HG02885 (cell line): ENCODE measurements at regions not wholly inside any gene's neighbourhood (a gene's known extent, or its start where the extent isn't known, plus 50 kb on each side); places are given as distances from the start of the nearest gene placed in this dataset.

Experiments
- ATAC-seq: cut with Tn5 transposase; IDR thresholded peaks from one replicate; pipeline ENCODE4 v1.9.1; 2021; ENCODE audit warnings: mild to moderate bottlenecking; ENCODE audit not compliant: unreplicated experiment, poor library complexity

GRCh38 chr6:104134876-104135275, 724.8 kb downstream of the HACE1 start:
- no peak for ATAC-seq

- ATAC-seq = no peak
Observed at GRCh38 chr6:104130343-104130742, 729.4 kb downstream of the HACE1 start.

GRCh38 chr6:104126315-104127005, 733.3 kb downstream of the HACE1 start:
- ATAC-seq = no peak

- ATAC-seq = no peak
Observed at GRCh38 chr6:104123227-104123626, 736.5 kb downstream of the HACE1 start.

GRCh38 chr6:104118274-104118673, 741.4 kb downstream of the HACE1 start:
- no peak for ATAC-seq

GRCh38 chr6:104109806-104110205, 749.9 kb downstream of the HACE1 start:
- no peak for ATAC-seq

- ATAC-seq = no peak
Observed at GRCh38 chr6:104108634-104109033, 751.1 kb downstream of the HACE1 start.

GRCh38 chr6:104095661-104096416, 763.9 kb downstream of the HACE1 start:
- no peak for ATAC-seq

- no peak for ATAC-seq
Observed at GRCh38 chr6:104087765-104088164, 772.0 kb downstream of the HACE1 start.

- ATAC-seq = no peak
Observed at GRCh38 chr6:104068281-104068680, 791.4 kb downstream of the HACE1 start.

- no peak for ATAC-seq
Observed at GRCh38 chr6:104064876-104065275, 794.8 kb downstream of the HACE1 start.

- no peak for ATAC-seq
Observed at GRCh38 chr6:104050455-104050854, 809.3 kb downstream of the HACE1 start.

GRCh38 chr6:104046426-104046825, 813.3 kb downstream of the HACE1 start:
- no peak for ATAC-seq

- ATAC-seq = no peak
Observed at GRCh38 chr6:104031346-104031745, 828.4 kb downstream of the HACE1 start.

- no peak for ATAC-seq
Observed at GRCh38 chr6:104022126-104022525, 837.6 kb downstream of the HACE1 start.

- no peak for ATAC-seq
Observed at GRCh38 chr6:104019075-104019753, 840.5 kb downstream of the HACE1 start.

- no peak for ATAC-seq
Observed at GRCh38 chr6:104017410-104018381, 842.0 kb downstream of the HACE1 start.

GRCh38 chr6:104014163-104014959, 845.4 kb downstream of the HACE1 start:
- ATAC-seq = no peak

- no peak for ATAC-seq
Observed at GRCh38 chr6:104013312-104013971, 846.3 kb downstream of the HACE1 start.
